ENCODE measurements at regions not wholly inside any gene's neighbourhood (a gene's known extent, or its start where the extent isn't known, plus 50 kb on each side); places are given as distances from the start of the nearest gene placed in this dataset.

GRCh38 chr12:86721713-86722397, 465.7 kb upstream of the MGAT4C start:
- Histone ChIP-seq H3K27me3 (no peaks in the 10 kb centered on the region), H3K36me3 (replicated peaks in 1 of 2) (no peaks in the 10 kb centered on the region), H3K9me3 (replicated peaks in 1 of 3) (no peaks in the 10 kb centered on the region), H3K27ac (no peak overlapping the region), H3K4me1 (replicated peaks in 1 of 2) (no peaks in the 10 kb centered on the region), H3K4me3 (no peak overlapping the region)
- TF ChIP-seq CTCF (IDR thresholded peaks at IDR 0.05), result no peak
- no peak for TF ChIP-seq POLR2A (IDR thresholded peaks at IDR 0.05)
- DNase-seq, result no peak
- intact Hi-C loops (cut with DNase I), result no loop called here
- 74 to 82% (median 80%) methylated on average over 5 of the region's 5 CpGs for WGBS, 4 donors

- H3K9me3 ChIP-seq (replicated peaks in 1 of 3), result no peaks in the 10 kb centered on the region
- TF ChIP-seq POLR2A (IDR thresholded peaks at IDR 0.05) (no peak), CTCF (IDR thresholded peaks at IDR 0.05) (no peak)
- no peak overlapping the region for H3K4me3 ChIP-seq
- WGBS, 4 donors, result 80 to 92% (median 84%) methylated on average over 1 of the region's 1 CpG
- H3K27me3 ChIP-seq, result no peaks in the 10 kb centered on the region
- H3K27ac ChIP-seq, result no peak overlapping the region
- H3K36me3 ChIP-seq (replicated peaks in 1 of 2), result no peaks in the 10 kb centered on the region
- no peak for DNase-seq
- intact Hi-C loops (cut with DNase I), result no loop called here
- H3K4me1 ChIP-seq (replicated peaks in 1 of 2), result no peaks in the 10 kb centered on the region
Observed at GRCh38 chr12:86719381-86719780, 463.2 kb upstream of the MGAT4C start.

GRCh38 chr12:86713121-86713520, 456.9 kb upstream of the MGAT4C start:
- no peak for DNase-seq
- intact Hi-C loops (cut with DNase I), result no loop called here
- no peak overlapping the region for H3K27ac ChIP-seq

GRCh38 chr12:86712425-86712843, 456.2 kb upstream of the MGAT4C start:
- 41 to 51% (median 45%) methylated on average over 4 of the region's 4 CpGs for WGBS, 4 donors

More at GRCh38 chr12:86713121-86713520, 456.9 kb upstream of the MGAT4C start:
- H3K27me3 ChIP-seq, result no peaks in the 10 kb centered on the region
- H3K9me3 ChIP-seq (replicated peaks in 1 of 3), result no peaks in the 10 kb centered on the region
- H3K36me3 ChIP-seq (replicated peaks in 1 of 2), result no peaks in the 10 kb centered on the region
- no peaks in the 10 kb centered on the region for H3K4me1 ChIP-seq (replicated peaks in 1 of 2)
- no peak overlapping the region for H3K4me3 ChIP-seq
- TF ChIP-seq POLR2A (IDR thresholded peaks at IDR 0.05) (no peak), CTCF (IDR thresholded peaks at IDR 0.05) (no peak)

More at GRCh38 chr12:86712425-86712843, 456.2 kb upstream of the MGAT4C start:
- no peak for TF ChIP-seq CTCF (IDR thresholded peaks at IDR 0.05)
- TF ChIP-seq POLR2A (IDR thresholded peaks at IDR 0.05), result no peak
- no peak overlapping the region for H3K4me3 ChIP-seq
- H3K9me3 ChIP-seq (replicated peaks in 1 of 3), result no peaks in the 10 kb centered on the region
- H3K36me3 ChIP-seq (replicated peaks in 1 of 2), result no peaks in the 10 kb centered on the region
- peak overlapping the region in 1 of 5 donors; percentile 55 for H3K27ac ChIP-seq
- no peaks in the 10 kb centered on the region for H3K27me3 ChIP-seq
- intact Hi-C loops (cut with DNase I), result no loop called here
- no peaks in the 10 kb centered on the region for H3K4me1 ChIP-seq (replicated peaks in 1 of 2)
- peak in 3 of 7 donors; percentile 2 to 19 (median 9) for DNase-seq
